HepG2 (cell line): ENCODE measurements at regions not wholly inside any gene's neighbourhood (a gene's known extent, or its start where the extent isn't known, plus 50 kb on each side); places are given as distances from the start of the nearest gene placed in this dataset.

ENCODE experiments used
- ASH2L ChIP-seq: fragments of 300-600, 200-600 bp; sonication (generic); IDR thresholded peaks from 2 replicates; pipeline ENCODE4 v1.7.0; 2017; ENCODE audit warnings: low read depth, mild to moderate bottlenecking, moderate library complexity, mixed read lengths, low read length; ENCODE audit not compliant: insufficient read length
- ATF1 ChIP-seq: IDR thresholded peaks from 2 replicates; pipeline ENCODE4 v1.6.1; 2016; ENCODE audit warnings: mild to moderate bottlenecking, control low read depth
- EHMT2 ChIP-seq: fragments of 200-600 bp; sonication (generic); IDR thresholded peaks from 2 replicates; pipeline ENCODE4 v1.7.0; 2017; ENCODE audit warnings: antibody characterized with exemption, low read depth, low read length, borderline replicate concordance
- KLF6 ChIP-seq: IDR thresholded peaks from 2 replicates; pipeline ENCODE4 v1.8.0; 2016; ENCODE audit warnings: missing biosample characterization, missing genetic modification reagents
- MXI1 ChIP-seq: IDR thresholded peaks from 3 replicates; pipeline ENCODE4 v1.6.1; 2012; ENCODE audit warnings: low read depth, low read length, inconsistent platforms, borderline replicate concordance
- POLR2A ChIP-seq, 2 experiments: IDR thresholded peaks; 2 replicates each; pipeline ENCODE4 v1.6.1; 2011; ENCODE audit warnings: low read depth in 2 of 2, low read length in 2 of 2, mild to moderate bottlenecking in 1 of 2, moderate library complexity in 1 of 2; ENCODE audit not compliant: insufficient read depth in 1 of 2
- ZFP36 ChIP-seq: fragments of 150-350 bp; IDR thresholded peaks from 2 replicates; pipeline ENCODE4 v1.6.1; 2018; ENCODE audit warnings: borderline replicate concordance, low read length, low read depth; ENCODE audit not compliant: partially characterized antibody
- ZNF274 ChIP-seq: sonication (generic); formaldehyde crosslinking; IDR thresholded peaks from 2 replicates; pipeline ENCODE4 v1.5.1; 2020; ENCODE audit warnings: mild to moderate bottlenecking, missing genetic modification reagents
- ZNF33A ChIP-seq: sonication (generic); formaldehyde crosslinking; IDR thresholded peaks from 2 replicates; pipeline ENCODE4 v1.5.1; 2020; ENCODE audit warnings: missing genetic modification reagents, mild to moderate bottlenecking, moderate library complexity, borderline replicate concordance
- ZNF724P ChIP-seq: sonication (generic); formaldehyde crosslinking; IDR thresholded peaks from 2 replicates; pipeline ENCODE4 v1.8.0; 2022; ENCODE audit warnings: missing genetic modification reagents, borderline replicate concordance
- ZSCAN25 ChIP-seq: sonication (generic); formaldehyde crosslinking; IDR thresholded peaks from 2 replicates; pipeline ENCODE4 v1.8.0; 2022; ENCODE audit warnings: mild to moderate bottlenecking, missing genetic modification reagents
- TF ChIP-seq, protein P1 (sequence below): sonication (generic); formaldehyde crosslinking; IDR thresholded peaks from 2 replicates; pipeline ENCODE4 v1.5.0; 2020; ENCODE audit warnings: mild to moderate bottlenecking, missing genetic modification reagents, moderate library complexity
- TF ChIP-seq, protein P2 (sequence below): sonication (generic); formaldehyde crosslinking; IDR thresholded peaks from 2 replicates; pipeline ENCODE4 v1.9.0; 2022; ENCODE audit warnings: low read depth, missing genetic modification reagents
- TF ChIP-seq, protein P3 (sequence below): sonication (generic); formaldehyde crosslinking; IDR thresholded peaks from 2 replicates; pipeline ENCODE4 v1.4.0; 2020; ENCODE audit warnings: missing genetic modification reagents

DNA sequence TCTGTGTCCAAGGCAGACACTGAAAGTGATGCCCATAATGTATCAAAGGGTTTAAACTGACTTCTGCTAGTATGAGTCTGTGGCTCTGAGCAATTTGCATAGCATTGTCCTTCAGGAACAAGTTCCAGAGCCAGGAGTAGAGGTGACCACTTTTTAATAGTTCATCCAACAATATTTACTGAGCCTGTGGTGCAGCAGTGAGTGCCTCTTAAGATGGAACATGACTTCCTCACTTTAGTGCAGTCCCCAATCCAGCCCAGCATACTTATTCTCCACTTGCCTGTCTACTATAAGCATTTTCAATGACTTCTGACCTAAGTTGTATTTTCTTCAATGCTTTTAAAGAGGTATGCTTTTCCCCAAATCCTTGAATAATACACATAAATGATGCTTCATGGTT is 611.3 kb downstream of the MED13L start:
- TF ChIP-seq, protein P1, sequence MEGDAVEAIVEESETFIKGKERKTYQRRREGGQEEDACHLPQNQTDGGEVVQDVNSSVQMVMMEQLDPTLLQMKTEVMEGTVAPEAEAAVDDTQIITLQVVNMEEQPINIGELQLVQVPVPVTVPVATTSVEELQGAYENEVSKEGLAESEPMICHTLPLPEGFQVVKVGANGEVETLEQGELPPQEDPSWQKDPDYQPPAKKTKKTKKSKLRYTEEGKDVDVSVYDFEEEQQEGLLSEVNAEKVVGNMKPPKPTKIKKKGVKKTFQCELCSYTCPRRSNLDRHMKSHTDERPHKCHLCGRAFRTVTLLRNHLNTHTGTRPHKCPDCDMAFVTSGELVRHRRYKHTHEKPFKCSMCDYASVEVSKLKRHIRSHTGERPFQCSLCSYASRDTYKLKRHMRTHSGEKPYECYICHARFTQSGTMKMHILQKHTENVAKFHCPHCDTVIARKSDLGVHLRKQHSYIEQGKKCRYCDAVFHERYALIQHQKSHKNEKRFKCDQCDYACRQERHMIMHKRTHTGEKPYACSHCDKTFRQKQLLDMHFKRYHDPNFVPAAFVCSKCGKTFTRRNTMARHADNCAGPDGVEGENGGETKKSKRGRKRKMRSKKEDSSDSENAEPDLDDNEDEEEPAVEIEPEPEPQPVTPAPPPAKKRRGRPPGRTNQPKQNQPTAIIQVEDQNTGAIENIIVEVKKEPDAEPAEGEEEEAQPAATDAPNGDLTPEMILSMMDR: no peak
- TF ChIP-seq ASH2L (no peak), ATF1 (CRISPR knock-in tag) (no peak), KLF6 (no peak), MXI1 (no peak), EHMT2 (no peak), ZNF274 (CRISPR knock-in tag) (no peak), ZNF724P (CRISPR knock-in tag) (no peak), ZNF33A (no peak), ZSCAN25 (no peak), POLR2A (IDR thresholded peaks at IDR 0.05; ENCODE audit: insufficient read depth in 1 of 2, low read depth in 2 of 2, low read length in 2 of 2) (no peak), ZFP36 (no peak)
- TF ChIP-seq, protein P2, sequence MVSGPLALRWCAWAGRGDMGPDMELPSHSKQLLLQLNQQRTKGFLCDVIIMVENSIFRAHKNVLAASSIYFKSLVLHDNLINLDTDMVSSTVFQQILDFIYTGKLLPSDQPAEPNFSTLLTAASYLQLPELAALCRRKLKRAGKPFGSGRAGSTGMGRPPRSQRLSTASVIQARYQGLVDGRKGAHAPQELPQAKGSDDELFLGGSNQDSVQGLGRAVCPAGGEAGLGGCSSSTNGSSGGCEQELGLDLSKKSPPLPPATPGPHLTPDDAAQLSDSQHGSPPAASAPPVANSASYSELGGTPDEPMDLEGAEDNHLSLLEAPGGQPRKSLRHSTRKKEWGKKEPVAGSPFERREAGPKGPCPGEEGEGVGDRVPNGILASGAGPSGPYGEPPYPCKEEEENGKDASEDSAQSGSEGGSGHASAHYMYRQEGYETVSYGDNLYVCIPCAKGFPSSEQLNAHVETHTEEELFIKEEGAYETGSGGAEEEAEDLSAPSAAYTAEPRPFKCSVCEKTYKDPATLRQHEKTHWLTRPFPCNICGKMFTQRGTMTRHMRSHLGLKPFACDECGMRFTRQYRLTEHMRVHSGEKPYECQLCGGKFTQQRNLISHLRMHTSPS: no peak
- TF ChIP-seq, protein P3, sequence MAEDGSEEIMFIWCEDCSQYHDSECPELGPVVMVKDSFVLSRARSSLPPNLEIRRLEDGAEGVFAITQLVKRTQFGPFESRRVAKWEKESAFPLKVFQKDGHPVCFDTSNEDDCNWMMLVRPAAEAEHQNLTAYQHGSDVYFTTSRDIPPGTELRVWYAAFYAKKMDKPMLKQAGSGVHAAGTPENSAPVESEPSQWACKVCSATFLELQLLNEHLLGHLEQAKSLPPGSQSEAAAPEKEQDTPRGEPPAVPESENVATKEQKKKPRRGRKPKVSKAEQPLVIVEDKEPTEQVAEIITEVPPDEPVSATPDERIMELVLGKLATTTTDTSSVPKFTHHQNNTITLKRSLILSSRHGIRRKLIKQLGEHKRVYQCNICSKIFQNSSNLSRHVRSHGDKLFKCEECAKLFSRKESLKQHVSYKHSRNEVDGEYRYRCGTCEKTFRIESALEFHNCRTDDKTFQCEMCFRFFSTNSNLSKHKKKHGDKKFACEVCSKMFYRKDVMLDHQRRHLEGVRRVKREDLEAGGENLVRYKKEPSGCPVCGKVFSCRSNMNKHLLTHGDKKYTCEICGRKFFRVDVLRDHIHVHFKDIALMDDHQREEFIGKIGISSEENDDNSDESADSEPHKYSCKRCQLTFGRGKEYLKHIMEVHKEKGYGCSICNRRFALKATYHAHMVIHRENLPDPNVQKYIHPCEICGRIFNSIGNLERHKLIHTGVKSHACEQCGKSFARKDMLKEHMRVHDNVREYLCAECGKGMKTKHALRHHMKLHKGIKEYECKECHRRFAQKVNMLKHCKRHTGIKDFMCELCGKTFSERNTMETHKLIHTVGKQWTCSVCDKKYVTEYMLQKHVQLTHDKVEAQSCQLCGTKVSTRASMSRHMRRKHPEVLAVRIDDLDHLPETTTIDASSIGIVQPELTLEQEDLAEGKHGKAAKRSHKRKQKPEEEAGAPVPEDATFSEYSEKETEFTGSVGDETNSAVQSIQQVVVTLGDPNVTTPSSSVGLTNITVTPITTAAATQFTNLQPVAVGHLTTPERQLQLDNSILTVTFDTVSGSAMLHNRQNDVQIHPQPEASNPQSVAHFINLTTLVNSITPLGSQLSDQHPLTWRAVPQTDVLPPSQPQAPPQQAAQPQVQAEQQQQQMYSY (CRISPR knock-in tag): no peak
